ENCODE measurements at regions not wholly inside any gene's neighbourhood (a gene's known extent, or its start where the extent isn't known, plus 50 kb on each side); places are given as distances from the start of the nearest gene placed in this dataset.

DNA sequence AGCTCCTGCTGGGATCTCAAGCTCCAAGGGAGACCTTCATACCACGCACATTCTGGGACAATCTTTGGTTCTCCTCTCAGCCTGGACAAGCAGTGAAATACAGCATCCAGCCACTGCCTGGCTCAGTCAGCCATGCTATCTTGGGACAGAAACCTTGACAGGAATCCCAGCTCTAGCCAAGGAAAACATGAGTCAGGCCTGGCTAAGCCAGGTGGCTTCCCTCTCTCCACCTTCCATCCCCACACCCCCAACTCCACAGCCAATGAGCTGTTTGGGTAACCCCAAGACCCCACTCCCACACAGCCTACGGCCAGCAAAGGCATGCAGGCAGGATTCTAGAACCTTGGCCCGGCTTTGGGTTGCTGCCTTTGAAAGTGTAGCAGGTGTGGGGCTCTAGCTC lies 64.9 kb downstream of the MCFD2 start:
- DNase-seq (ENCODE audit: low read depth), result peak; percentile 84
- TF ChIP-seq, protein P1, sequence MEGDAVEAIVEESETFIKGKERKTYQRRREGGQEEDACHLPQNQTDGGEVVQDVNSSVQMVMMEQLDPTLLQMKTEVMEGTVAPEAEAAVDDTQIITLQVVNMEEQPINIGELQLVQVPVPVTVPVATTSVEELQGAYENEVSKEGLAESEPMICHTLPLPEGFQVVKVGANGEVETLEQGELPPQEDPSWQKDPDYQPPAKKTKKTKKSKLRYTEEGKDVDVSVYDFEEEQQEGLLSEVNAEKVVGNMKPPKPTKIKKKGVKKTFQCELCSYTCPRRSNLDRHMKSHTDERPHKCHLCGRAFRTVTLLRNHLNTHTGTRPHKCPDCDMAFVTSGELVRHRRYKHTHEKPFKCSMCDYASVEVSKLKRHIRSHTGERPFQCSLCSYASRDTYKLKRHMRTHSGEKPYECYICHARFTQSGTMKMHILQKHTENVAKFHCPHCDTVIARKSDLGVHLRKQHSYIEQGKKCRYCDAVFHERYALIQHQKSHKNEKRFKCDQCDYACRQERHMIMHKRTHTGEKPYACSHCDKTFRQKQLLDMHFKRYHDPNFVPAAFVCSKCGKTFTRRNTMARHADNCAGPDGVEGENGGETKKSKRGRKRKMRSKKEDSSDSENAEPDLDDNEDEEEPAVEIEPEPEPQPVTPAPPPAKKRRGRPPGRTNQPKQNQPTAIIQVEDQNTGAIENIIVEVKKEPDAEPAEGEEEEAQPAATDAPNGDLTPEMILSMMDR (IDR thresholded peaks at IDR 0.05; ENCODE audit: insufficient read depth, low read depth, low read length, missing control alignments), result no peak
- H3K4me3 ChIP-seq (ENCODE audit: low read length), result no peak overlapping the region

- DNase-seq (ENCODE audit: low read depth), result peak; percentile 58
- H3K4me3 ChIP-seq (ENCODE audit: low read length), result no peak overlapping the region
- TF ChIP-seq, protein P1 (IDR thresholded peaks at IDR 0.05; ENCODE audit: insufficient read depth, low read depth, low read length, missing control alignments), result no peak
Measured at GRCh38 chr2:46849721-46850556, 65.7 kb downstream of the MCFD2 start.

GRCh38 chr2:46849046-46849715 lies 66.4 kb downstream of the MCFD2 start:
- TF ChIP-seq, protein P1 (IDR thresholded peaks at IDR 0.05; ENCODE audit: insufficient read depth, low read depth, low read length, missing control alignments), result no peak
- peak; percentile 38 for DNase-seq (ENCODE audit: low read depth)
- H3K4me3 ChIP-seq (ENCODE audit: low read length), result no peak overlapping the region

DNA sequence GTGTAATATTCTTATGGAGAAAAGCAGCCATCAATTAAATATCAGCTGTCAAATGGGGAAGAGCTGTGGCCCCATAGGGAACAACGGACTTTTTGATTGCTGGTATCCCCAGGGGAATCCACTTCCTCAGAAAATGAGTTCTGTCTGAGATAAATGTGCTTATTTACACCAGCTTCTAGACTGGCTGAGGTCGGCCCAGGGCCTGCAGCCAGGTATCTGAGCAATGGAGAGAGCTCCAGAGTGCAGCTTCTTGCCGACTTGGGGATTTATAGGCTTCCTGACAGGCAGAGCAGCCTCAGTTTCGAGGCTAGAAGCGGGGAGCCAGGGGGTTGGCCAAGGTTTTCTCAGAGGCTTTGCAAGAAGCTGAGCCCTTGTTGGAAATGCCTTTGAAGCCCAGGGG lies 67.2 kb downstream of the MCFD2 start:
- no peak for DNase-seq (ENCODE audit: low read depth)
- TF ChIP-seq, protein P1 (IDR thresholded peaks at IDR 0.05; ENCODE audit: insufficient read depth, low read depth, low read length, missing control alignments), result no peak
- no peak overlapping the region for H3K4me3 ChIP-seq (ENCODE audit: low read length)

DNA sequence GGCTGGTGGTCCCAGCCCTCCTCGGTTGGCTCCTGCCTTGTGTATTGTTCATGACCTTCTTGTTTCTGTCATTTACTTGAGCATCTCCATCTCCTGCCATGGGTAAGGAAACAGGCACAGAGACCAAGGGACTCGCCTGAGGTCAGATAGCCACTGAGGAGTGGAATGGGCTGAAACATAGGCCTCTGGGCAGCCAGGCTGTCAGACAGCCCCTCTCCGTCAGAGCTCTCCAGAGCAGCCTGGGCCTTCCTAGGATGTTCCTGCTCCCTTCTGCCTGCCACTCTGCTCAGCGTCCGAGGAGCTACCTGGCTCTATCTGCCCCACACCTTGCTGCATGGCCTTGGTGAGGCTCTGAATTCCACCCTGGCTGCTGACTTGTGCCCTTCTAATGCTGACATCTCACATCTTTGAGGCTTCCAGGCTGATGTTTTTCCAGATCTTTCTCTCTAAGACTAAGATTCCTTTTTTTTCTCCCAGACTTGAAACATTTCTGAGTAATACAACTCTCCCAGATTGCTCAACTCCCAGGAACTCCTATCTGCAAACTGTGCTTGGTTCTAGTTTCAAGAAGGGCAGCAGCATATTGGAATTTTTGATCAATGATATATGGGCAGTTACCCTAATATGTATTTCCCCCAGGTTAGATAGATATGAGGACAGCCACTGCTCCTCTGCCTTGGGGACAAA lies 67.7 kb downstream of the MCFD2 start:
- TF ChIP-seq, protein P1 (IDR thresholded peaks at IDR 0.05; ENCODE audit: insufficient read depth, low read depth, low read length, missing control alignments), result no peak
- peak; percentile 83 for DNase-seq (ENCODE audit: low read depth)
- H3K4me3 ChIP-seq (ENCODE audit: low read length), result no peak overlapping the region

DNA sequence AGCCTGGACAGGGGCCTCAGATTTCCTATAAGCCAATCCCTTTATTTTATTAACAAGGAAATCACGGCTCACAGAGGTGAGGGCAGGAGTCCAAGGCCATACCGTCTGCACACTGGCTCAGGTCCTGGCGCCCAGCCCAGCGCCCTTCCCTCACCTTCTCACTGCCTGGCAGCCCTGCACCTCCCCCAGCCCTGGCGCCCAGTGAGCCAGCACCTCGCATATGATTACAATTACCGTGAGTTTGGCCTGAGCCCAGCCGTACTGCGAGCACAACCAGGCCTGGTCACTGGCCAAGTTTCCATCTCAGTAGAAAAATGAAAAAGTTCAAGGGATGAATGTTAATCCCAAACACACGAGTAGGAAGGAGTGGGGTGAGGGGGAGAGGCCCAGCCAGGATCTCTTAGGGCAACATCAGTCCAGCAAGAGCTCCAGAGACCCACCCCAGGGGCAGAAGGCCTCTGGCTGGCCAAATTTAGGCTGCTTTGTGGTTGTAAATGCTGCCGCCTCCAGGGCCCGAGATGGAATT lies 68.4 kb downstream of the MCFD2 start:
- peak; percentile 82 for DNase-seq (ENCODE audit: low read depth)
- TF ChIP-seq, protein P1 (IDR thresholded peaks at IDR 0.05; ENCODE audit: insufficient read depth, low read depth, low read length, missing control alignments), result no peak
- H3K4me3 ChIP-seq (ENCODE audit: low read length), result no peak overlapping the region

All from epithelial cell of esophagus (primary cell).